Testis (tissue), 2 donors: ENCODE measurements at regions not wholly inside any gene's neighbourhood (a gene's known extent, or its start where the extent isn't known, plus 50 kb on each side); places are given as distances from the start of the nearest gene placed in this dataset.

Experiments
- CTCF ChIP-seq, 3 experiments: fragments of 450-650 bp in 2 of 3; fragments of 200-600 bp in 1 of 3; sonication (generic) in 1 of 3; IDR thresholded peaks; one replicate each; pipeline ENCODE4 v1.5.1; 2016 to 2019; ENCODE audit warnings: antibody characterized with exemption in 3 of 3, mild to moderate bottlenecking in 2 of 3, moderate library complexity in 1 of 3
- POLR2A ChIP-seq: fragments of 450-650 bp; IDR thresholded peaks from one replicate; pipeline ENCODE4 v1.6.1; 2017; ENCODE audit warnings: antibody characterized with exemption, mild to moderate bottlenecking, moderate library complexity

DNA sequence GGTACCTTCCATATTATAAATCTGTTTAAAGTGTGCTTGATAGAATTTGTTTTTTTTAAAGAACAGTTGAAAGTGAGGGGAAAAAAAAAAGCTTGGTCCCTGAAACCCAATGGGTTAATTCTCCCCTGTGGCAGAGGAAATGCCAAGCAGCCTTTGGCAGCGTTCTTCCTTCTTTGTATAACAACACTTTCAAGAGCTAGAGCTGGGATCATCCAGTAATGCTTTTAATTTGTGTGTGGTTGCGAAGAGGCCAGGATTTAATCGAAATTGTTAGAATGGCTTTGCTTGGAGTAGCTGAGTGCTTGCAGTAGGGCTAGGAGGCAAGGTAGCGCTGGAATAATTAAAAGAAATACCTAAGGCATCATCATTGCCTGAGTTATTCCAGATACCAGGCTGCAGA lies 692.0 kb downstream of the DHX35 start:
- TF ChIP-seq POLR2A (no peak), CTCF (IDR thresholded peaks at IDR 0.05) (no peak)
